Urothelium cell line (cell line): ENCODE measurements at regions not wholly inside any gene's neighbourhood (a gene's known extent, or its start where the extent isn't known, plus 50 kb on each side); places are given as distances from the start of the nearest gene placed in this dataset.

Experiments used
- DNase-seq: peaks from one replicate; pipeline ENCODE4 v3.0.0; 2011; ENCODE audit warnings: low spot score, mixed read lengths
- FAIRE-seq: peaks from 2 replicates; lab custom pipeline; 2011; peaks lifted over from hg19 to GRCh38; lab: Jason Lieb, UNC

DNA sequence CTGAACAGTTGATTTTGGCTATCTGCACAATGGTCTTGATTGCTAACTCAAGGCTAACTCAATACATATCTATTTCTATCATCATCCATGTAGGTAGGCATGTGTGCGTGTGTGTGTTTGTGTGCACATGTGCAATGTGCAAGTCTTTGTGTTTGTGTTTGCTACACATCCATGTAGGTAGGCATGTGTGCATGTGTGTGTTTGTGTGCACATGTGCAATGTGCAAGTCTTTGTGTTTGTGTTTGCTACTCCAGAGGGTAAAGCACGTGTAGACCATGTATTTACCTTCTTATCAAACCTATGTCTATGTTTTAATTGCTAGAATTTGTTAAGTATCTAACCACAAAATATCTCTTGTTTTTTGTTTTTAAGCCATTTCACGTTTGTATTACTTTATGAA lies 962.6 kb downstream of the LRFN5 start:
- DNase-seq (no peak), FAIRE-seq (peak; percentile 91)

DNA sequence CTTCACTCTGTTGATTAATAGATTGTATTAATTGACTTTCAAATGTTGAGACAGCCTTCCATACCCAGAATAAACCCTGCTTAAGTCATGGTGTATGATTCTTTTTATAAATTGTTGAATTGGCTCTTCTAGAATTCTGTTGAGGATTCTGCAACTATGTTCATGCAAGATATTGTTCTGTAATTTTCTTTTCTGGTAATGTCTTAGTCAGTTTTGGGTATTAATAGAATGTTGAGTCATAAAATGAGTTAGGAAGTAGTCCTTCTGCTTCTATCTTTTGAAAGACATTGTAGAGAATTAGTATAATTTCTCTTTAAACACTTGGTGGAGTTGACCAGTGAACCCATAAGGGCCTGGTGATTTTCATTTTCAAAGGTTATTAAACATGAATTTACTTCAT lies 958.9 kb downstream of the LRFN5 start:
- FAIRE-seq: no peak
- no peak for DNase-seq

DNA sequence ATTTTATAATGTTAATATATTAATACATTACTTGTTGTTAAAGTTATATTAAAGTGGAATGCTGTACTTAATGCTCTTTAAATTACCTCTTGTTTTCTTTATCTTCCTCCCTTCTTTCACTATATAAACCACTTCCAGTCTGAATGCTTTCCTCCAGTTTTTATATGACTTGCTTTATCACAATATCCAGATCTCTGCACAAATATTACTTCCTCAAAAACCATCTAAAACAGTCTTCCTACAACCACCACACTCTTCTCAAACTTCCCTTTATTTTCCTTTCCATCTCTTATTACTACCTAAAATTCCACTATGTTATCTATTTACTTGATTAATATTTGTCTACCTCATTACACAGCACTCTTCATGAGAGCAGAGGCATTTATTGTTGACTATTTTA lies 956.6 kb downstream of the LRFN5 start:
- DNase-seq (no peak), FAIRE-seq (no peak)

DNA sequence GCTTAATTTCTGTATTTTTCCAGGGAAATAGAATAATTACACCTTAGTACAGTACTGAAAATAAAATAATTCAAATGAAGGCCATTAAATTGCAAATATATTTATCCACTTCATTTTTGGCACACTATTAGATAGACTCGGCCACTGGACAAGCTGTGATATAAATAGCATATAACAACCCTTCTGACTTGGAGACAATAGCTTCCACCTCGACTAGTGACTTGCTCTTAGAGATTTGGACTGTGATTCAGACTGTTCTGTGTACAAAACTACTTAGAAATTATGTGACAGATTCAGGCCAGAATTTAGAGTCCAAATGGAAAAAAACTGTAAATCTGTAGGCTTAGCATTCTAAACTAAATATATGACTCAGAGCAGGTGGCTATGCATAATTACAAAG lies 949.9 kb downstream of the LRFN5 start:
- FAIRE-seq: no peak
- DNase-seq: no peak

DNA sequence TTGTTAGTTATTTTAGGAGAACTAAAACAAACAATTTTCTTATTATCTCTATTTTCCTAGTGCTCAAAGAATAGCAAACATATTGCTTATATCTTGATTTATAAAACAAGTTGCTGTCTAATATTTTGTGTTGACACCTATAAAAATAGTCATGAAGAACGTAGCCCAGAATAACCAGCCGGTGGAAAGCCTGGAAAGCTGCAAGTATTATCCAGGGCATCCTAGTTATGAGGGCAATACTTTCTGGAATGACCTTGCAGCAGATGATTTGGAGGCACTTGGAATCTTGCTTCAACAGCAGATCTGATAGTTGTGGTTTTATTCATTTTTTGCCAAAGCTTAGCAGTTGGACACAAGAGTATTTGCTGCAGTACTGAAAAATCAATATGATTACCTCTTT lies 948.7 kb downstream of the LRFN5 start:
- no peak for DNase-seq
- no peak for FAIRE-seq

DNA sequence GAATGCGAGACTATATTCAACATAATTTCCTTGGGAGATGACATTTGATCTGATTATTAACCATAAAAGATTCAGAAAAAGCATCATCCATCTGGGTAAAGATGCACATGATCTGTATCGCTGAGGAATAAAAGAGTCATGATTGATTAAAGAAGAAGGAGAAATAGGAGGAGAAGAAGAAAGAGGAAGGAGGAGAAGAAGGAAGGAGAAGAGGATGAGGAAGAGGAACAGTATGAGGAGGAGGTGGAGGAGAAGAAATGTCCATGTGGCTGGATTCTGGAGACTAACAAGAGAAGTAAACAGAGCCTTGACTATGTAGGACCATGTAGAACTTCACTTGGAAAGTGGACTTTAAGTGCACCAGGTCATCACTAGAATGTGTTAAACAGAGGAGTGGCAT lies 947.4 kb downstream of the LRFN5 start:
- no peak for DNase-seq
- FAIRE-seq: no peak

DNA sequence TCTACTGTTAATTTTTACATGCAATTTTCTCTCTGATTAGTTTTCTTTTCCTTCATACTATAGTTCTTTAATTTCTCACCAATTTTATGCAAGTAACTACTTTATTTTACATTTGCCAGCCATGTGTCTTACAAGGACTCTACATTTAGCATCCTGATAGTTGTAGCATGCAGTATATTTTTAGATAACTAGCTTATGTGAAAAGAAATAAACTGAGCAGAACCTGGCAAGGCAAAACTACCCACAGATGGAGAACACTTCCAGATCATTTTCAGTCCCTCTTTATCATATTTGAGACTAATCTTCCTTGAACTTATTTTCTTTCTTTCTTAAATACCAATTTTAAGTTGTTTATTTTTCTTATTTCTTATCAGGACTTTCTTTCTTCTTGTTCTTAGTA lies 943.6 kb downstream of the LRFN5 start:
- FAIRE-seq (no peak), DNase-seq (no peak)

DNA sequence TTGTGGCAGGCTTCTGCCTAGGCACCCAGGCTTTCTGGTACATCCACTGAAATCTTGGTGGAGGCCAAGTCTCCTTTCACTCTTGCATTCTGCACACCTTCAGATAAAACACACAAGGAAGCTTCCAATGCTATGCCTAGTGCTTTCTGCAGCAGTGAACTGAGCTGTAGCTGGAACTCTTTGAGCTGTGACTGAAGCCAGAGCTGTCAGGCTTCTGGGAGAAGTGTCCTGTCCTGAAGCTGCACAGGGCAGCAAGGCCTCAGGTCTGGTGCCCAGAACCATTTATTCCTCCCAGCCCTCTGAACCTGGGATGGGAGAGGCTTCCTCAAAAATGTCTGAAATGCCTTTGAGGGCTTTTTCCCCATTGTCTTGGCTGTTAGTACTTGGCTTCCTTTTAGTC lies 941.7 kb downstream of the LRFN5 start:
- DNase-seq (no peak), FAIRE-seq (no peak)

DNA sequence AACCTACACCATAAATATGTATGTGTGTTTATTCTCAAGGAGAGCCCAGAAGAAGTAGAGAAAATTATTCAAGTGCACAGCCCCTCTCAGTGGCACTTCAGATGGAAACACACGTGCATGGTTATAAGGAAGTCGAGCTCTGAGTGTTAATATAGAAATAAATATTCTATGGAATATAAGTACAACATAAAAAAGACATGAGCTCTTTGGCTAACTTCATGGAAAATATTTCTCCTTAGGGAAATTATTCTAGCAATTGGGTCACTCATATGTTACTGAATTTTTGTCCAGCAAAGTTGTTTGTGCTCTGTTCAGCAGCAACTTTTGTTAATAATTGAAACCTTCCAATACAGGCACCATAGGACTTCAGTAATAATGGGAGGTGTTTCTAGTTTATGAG lies 939.0 kb downstream of the LRFN5 start:
- FAIRE-seq: no peak

DNA sequence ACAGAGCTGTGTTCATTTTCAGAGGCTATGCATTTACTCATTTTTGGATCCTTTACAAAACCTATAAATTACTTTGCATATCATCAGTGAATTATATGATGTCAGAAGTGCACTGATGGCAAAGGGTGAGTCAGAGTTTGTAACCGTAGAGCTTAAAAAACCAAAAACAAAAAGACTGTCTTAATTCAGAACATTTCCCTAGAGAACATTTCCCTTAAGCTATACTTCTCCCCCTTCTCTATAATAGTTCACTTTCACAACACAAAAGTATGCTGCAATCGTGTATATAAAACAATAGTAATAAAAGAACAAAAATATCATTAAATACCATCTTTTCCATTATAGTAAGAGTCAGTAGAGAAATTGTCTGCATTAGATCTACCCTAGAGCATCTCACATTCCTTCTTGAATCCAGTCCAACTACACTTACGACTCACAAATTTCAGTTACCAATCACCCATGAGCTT lies 934.9 kb downstream of the LRFN5 start:
- FAIRE-seq (no peak), DNase-seq (no peak)

More for the DNA sequence above, 939.0 kb downstream of the LRFN5 start:
- DNase-seq: no peak

DNA sequence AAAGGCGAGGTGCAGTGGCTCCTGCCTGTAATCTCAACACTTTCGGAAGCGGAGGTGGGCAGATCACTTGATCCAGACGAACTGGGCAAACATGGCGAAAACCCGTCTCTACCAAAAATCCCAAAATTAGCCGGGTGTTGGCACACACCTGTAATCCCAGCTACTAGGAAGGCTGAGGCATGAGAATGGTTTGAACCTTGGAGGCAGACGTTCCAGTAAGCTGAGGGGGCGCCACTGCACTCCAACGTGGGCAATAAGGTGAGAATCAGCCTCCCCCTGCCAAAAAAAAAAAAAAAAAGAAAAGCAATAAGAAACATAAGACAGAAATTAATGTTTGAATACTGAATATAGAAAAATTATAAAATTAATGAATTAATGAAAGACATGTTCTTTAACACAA lies 928.7 kb downstream of the LRFN5 start:
- DNase-seq: no peak
- no peak for FAIRE-seq

DNA sequence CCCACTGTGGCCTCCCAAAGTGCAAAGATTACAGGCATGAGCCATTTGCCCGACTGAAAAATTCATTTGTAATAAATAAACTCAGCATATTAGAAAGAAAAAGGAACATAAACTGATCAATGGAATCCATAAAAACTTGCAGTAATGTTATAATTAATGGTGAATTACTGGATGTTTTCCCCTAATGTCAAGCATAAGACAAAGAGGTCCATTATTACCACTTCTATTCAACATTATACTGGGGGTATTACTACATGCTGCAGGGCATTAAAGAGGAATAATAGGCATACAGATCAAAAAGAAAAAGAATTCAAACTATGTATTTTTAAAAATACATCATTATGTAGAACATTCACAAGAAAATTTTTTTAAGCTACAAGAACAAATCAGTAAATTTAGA lies 926.8 kb downstream of the LRFN5 start:
- DNase-seq: no peak
- FAIRE-seq: no peak

DNA sequence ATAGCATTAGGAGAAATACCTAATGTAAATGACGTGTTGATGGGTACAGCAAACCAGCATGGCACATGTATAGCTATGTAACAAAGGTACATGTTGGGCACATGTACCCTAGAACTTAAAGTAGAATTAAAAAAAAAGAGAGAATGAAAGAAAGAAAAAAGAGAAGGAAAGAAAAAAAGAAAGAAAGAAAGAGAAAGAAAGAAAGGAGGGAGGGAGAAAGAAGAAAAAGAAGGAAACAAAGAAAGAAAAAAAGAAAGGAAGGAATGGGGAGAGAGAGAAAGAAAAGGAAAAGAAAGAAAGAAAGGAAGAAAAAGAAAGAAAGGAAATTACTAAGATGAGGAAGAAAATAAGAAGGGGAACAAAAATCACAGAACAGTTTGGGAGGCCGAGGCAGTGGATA lies 925.5 kb downstream of the LRFN5 start:
- FAIRE-seq (no peak), DNase-seq (no peak)

DNA sequence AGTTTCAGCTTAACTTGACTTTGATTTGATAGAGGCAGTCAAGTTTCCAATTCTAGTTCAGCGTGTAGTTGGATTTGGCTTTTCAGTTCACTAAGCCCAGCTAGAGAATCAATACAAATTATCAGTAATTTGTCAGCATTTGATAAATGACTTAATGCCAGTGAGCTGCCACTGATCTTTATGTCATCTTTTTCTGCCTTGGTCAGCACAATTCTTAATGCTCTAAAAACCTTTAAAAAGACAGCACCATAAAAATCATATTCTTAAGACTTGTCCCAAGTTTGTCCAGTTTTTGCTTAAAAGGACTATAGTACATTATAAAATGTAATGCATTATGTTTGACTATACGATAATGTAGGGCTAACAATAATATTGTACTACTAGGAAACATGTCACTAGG lies 920.5 kb downstream of the LRFN5 start:
- FAIRE-seq (no peak), DNase-seq (no peak)

DNA sequence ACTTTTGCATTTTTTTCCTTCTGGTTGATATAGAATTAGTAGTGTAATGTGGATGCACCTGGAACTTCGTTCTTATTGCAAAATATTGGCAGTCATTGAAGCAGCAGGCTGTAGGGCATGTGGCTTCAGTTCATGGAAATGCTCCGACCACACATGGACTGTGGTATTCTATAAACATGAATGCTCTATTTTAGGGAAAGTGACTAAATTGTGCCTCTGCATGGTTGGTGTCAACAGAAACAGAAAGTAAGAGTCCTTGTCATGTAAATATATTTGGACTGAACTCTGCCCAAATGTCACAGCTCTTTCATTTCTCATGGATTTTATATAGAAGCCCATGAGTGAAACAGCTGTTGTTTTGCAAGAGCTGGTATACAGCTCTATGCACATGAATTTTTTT lies 917.0 kb downstream of the LRFN5 start:
- FAIRE-seq (no peak), DNase-seq (no peak)

DNA sequence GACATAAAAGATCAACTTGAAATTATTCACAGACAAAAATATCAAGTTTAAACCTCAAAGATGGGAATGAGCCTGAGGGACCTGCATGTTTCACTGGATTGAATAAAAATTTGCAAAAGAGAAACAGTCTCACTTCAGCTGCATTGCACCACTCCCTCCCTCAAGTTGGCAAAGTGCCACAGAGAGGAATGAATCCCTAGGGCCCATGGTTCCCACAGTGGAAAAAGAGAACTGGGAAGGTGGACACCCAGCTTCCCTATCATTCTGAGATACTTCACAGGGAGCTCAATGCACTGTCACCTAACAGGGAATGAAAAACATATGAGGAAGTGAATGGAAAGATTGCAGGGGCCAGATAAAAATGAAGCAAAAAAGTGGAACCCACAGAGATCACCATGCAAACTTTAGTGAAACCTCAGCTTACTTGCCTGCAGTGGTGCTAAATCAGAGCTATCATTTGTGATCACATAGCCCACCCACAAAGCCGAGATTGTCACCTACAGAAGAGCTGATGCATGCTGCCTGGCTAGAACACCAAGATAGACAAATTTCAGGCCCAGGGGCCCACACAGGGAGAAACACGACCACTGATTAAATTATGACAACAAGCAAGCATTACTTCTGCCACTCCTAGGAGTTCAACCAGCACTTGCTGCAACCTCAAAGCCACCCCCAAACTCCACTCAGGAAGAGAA lies 911.3 kb downstream of the LRFN5 start:
- no peak for FAIRE-seq
- no peak for DNase-seq

DNA sequence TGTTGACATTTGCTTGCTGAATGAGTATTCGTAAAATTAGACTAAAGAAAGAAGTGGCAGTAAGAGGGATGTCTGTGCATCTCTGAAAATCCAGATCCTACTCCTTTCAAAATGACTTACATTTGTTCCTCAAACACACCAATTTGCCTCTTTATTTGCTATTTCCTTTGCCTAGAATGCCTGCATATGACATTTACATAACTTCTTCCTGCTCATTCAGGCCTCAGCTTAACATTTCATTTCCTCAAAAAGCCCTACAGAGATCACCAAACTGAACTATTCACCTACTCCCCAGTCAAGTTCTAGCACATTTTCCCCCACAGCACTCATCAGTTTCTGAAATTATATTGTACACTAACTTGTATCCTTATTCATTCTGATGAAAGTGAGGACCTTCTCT lies 907.2 kb downstream of the LRFN5 start:
- FAIRE-seq: no peak
- DNase-seq: no peak

DNA sequence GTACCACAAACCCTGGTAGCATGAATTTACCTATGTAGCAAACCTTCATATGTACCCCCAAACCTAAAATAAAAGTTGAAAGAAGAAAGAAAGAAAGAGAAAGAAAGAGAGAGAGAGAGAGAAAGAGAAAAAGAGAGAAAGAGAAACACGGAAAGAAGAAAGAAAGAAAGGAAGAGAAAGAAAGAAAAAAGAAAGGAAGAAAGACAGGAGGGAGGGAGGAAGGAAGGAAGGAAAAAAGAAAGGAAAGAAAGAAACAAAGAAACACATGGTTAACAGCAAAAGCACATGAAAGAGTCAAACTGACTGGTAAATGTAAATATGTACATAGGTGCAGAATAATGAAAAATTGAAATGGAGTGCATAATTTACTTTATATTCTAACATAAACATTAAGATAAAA lies 903.4 kb downstream of the LRFN5 start:
- FAIRE-seq (no peak), DNase-seq (no peak)

DNA sequence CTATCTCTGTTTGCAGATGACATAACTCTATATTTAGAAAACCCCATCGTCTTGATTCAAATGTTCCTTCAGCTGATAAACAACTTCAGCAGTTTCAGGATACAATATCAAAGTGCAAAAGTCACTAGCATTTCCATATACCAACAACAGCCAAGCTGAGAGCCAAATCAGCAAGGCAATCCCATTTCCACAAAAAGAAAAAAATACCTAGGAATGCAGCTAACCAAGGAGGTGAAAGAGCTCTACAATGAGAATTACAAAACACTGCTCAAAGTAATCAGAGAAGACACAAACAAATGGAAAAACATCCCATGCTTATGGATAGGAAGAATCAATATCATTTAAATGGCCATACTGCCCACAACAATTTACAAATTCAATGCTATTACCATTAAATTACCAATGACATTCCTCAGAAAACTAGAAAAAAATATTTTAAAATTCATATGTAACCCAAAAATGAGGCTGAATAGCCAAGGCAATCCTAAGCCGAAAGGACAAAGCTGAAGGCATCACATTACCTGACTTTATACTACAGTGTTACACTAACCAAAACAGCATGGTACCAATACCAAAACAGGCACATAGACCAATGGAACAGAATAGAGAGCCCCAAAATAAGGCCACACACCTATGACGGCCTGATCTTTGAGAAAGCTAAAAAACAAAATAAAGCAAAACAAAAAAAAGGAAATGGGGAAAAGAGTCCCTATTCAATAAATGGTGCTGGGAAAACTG lies 901.7 kb downstream of the LRFN5 start:
- DNase-seq (no peak), FAIRE-seq (no peak)

DNA sequence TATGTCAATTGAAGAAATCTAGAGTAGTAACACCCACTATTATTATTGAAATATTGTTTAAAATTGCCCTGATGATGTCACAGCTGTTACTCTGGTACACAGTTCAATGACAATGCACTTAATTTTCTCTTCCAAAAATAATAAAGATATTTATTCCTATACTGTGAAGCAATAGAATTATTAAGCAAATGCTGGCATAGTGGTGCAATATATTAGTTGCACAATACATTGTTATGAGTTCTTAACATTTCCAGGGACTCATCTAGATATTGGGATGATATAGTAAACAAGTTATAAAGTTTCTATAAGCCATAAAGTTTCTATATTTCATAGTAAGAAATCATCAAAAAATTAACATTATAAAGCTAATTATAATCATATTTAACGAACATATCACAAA lies 897.8 kb downstream of the LRFN5 start:
- no peak for FAIRE-seq
- DNase-seq: no peak

DNA sequence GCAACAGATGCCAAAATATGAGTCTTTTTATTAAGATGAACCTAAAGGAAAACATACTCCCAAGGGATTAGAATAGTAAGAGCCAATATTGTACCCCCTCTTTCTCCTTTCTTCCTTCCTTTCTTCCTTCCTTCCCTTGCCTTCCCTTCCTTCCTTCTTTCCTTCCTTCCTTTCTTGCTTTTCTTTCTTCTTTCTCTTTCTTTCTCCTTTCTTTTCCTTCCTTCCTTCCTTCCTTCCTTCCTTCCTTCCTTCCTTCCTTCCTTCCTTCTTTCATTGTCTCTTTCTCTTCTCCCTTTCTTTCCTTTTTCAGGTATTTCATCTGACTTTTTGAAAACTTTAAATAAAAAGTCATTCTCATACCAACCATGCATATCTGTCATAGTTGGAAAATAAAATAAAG lies 892.5 kb downstream of the LRFN5 start:
- DNase-seq (no peak), FAIRE-seq (no peak)

DNA sequence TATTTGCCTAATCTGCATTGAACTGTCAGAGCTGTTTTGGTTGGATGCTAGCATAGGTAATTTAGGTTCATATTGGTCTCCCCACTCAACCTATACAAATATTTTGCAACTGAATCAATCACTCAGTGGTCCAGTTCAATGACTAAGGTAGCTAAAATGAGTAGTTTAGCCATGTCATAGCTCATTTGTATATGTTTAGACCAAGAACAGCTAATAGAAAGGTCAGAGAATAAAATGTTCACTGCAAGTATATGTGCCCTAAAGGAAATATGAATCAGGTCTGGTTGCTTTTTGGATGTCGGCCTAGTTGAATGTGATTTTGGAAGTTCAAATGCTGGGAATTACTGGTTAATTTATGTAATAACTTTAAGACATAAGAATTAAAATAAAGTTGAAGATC lies 883.9 kb downstream of the LRFN5 start:
- DNase-seq: no peak
- FAIRE-seq: no peak

DNA sequence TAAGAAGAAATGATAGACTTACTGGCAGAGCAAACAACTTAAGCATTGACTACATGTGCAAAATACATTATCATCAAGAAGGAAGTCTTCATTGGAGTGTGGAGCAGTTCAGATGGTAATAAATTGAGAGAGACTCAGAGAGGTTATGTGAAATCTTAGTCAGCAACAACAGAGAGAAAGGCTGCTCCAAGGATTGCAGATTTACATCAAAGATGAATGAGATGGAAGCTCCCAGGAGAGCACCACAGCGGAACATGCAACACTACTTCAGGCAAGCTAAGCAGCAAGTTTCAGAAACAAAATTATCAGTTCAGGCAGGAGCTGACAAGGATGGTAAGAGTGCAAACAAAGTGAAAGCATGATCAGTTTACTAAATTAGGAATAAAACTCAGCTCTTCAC lies 882.3 kb downstream of the LRFN5 start:
- DNase-seq (no peak), FAIRE-seq (no peak)
